K562 (cell line): ENCODE measurements at regions not wholly inside any gene's neighbourhood (a gene's known extent, or its start where the extent isn't known, plus 50 kb on each side); places are given as distances from the start of the nearest gene placed in this dataset.

Experiments used
- ATAC-seq: fragments of 200-7000 bp; cut with Tn5 transposase; 3 replicates; pipeline ENCODE4 v1.9.1; 2020; ENCODE audit warnings: moderate library complexity
- BruUV-seq: library from RNA; stranded (reverse); fragments of 400-500 nt; replicated peaks from 2 replicates; lab custom pipeline; 2021; lab: Mats Ljungman, UMichigan
- CTCF ChIA-PET: fragments of 300-600 bp; formaldehyde crosslinking; extraction: SDS; loops from one replicate; lab custom pipeline; 2021; ENCODE audit warnings: low intra/inter-chr PET ratio; lab: Yijun Ruan, JAX
- POLR2A ChIA-PET: fragments of 300-600, 350-650 bp; sonication (Branson Sonifier 250); formaldehyde crosslinking; extraction: SDS; loops from one replicate; lab custom pipeline; 2021; ENCODE audit warnings: antibody characterized with exemption, inconsistent platforms; lab: Yijun Ruan, JAX
- DNase-seq, 4 experiments: peaks; one replicate each; pipeline versions ENCODE4 v3.0.0 to v3.0.0-alpha.2; 2011 to 2018; ENCODE audit warnings: low spot score in 3 of 4, mixed read lengths in 3 of 4; ENCODE audit errors: extremely low read depth in 1 of 4
- FAIRE-seq: peaks from 2 replicates; lab custom pipeline; 2011; peaks lifted over from hg19 to GRCh38; lab: Jason Lieb, UNC
- H2AFZ ChIP-seq: 2 replicates; pipeline ENCODE4 v1.6.0; 2011; ENCODE audit warnings: low read depth, low read length, control low read depth, inconsistent platforms
- H3K27ac ChIP-seq: fragments of 200-600 bp; 3 replicates; pipeline ENCODE4 v1.8.0; 2011; ENCODE audit warnings: low read depth, mild to moderate bottlenecking, control low read depth, inconsistent platforms, low read length, moderate library complexity, mixed read lengths; ENCODE audit errors: extremely low read depth
- H3K27me3 ChIP-seq, 2 experiments: fragments of 300-600 bp in 1 of 2; 2 replicates in 1 of 2; 3 replicates in 1 of 2; pipeline versions ENCODE4 v1.6.0 to v1.8.0; 2011; ENCODE audit warnings: inconsistent platforms in 2 of 2, low read length in 2 of 2, mild to moderate bottlenecking in 1 of 2, mixed read lengths in 1 of 2, moderate library complexity in 1 of 2; ENCODE audit not compliant: control insufficient read depth in 2 of 2, insufficient read depth in 2 of 2
- H3K36me3 ChIP-seq: fragments of 300-600 bp; 3 replicates; pipeline ENCODE4 v1.8.0; 2011; ENCODE audit warnings: mild to moderate bottlenecking, low read length, inconsistent platforms; ENCODE audit not compliant: control insufficient read depth, insufficient read depth
- H3K4me1 ChIP-seq, 2 experiments: fragments of 200-600 bp in 1 of 2; replicated peaks in 1 of 2; 2 replicates in 1 of 2; 3 replicates in 1 of 2; pipeline versions ENCODE4 v1.5.1 to v1.8.0; 2011; ENCODE audit warnings: inconsistent platforms in 2 of 2, low read length in 2 of 2, mild to moderate bottlenecking in 1 of 2, mixed read lengths in 1 of 2, moderate library complexity in 1 of 2; ENCODE audit not compliant: control insufficient read depth in 2 of 2, insufficient read depth in 2 of 2
- H3K4me2 ChIP-seq: 2 replicates; pipeline ENCODE4 v1.6.1; 2011; ENCODE audit warnings: low read length, control low read depth, inconsistent platforms, mixed read lengths; ENCODE audit not compliant: insufficient read depth
- H3K4me3 ChIP-seq: fragments of 200-600 bp; sonication (generic), shearing (Covaris generic); 2 replicates; pipeline ENCODE4 v1.5.1; 2016; ENCODE audit warnings: control low read depth, inconsistent platforms
- H3K79me2 ChIP-seq: fragments of 200-600 bp; 3 replicates; pipeline ENCODE4 v1.8.0; 2011; ENCODE audit warnings: low read length, inconsistent platforms; ENCODE audit not compliant: control insufficient read depth, insufficient read depth
- H3K9ac ChIP-seq, 2 experiments: 2 replicates each; pipeline versions ENCODE4 v1.6.0 to v1.6.1; 2011; ENCODE audit warnings: low read depth in 2 of 2, low read length in 2 of 2, control low read depth in 1 of 2, inconsistent platforms in 1 of 2, mild to moderate bottlenecking in 1 of 2, mixed read lengths in 1 of 2; ENCODE audit not compliant: insufficient read depth in 1 of 2
- H3K9me1 ChIP-seq: one replicate; pipeline ENCODE4 v1.6.0; 2011; ENCODE audit warnings: inconsistent platforms, mild to moderate bottlenecking, low read length, moderate library complexity; ENCODE audit not compliant: control insufficient read depth, insufficient read depth
- H3K9me3 ChIP-seq: replicated peaks from 2 replicates; pipeline ENCODE4 v1.5.1; 2011; ENCODE audit warnings: low read depth, low read length, inconsistent platforms; ENCODE audit not compliant: control insufficient read depth, insufficient read depth
- H4K20me1 ChIP-seq: replicated peaks from 2 replicates; pipeline ENCODE4 v1.6.1; 2011; ENCODE audit warnings: low read length, inconsistent platforms, mixed read lengths; ENCODE audit not compliant: control insufficient read depth, insufficient read depth
- CCAR2 ChIP-seq: fragments of 200-400 bp; formaldehyde crosslinking; IDR thresholded peaks from 2 replicates; pipeline ENCODE4 v1.6.1; 2017; ENCODE audit warnings: mild to moderate bottlenecking, low read depth, low read length
- DPF2 ChIP-seq: fragments of 450-650 bp; IDR thresholded peaks from 2 replicates; pipeline ENCODE4 v1.6.1; 2016
- MNT ChIP-seq, 2 experiments: fragments of 450-650 bp; conservative IDR thresholded peaks; 2 replicates each; pipeline ENCODE4 v1.6.1; 2017; ENCODE audit warnings: mild to moderate bottlenecking in 2 of 2, moderate library complexity in 2 of 2
- RBM17 ChIP-seq: fragments of 200-400 bp; formaldehyde crosslinking; IDR thresholded peaks from 2 replicates; pipeline ENCODE4 v1.6.1; 2017; ENCODE audit warnings: low read depth, mild to moderate bottlenecking, low read length, borderline replicate concordance
- SNRNP70 ChIP-seq: fragments of 200-400 bp; formaldehyde crosslinking; optimal IDR thresholded peaks from 2 replicates; pipeline ENCODE3; 2017; ENCODE audit warnings: low read depth, low read length
- TAF7 ChIP-seq: fragments of 450-650 bp; IDR thresholded peaks from 2 replicates; pipeline ENCODE4 v1.6.1; 2016; ENCODE audit warnings: missing genetic modification characterization, missing compliant biosample characterization
- XRCC5 ChIP-seq: fragments of 200-400 bp; formaldehyde crosslinking; IDR thresholded peaks from 2 replicates; pipeline ENCODE4 v1.6.1; 2017; ENCODE audit warnings: low read depth, mild to moderate bottlenecking, low read length
- ZKSCAN8 ChIP-seq: fragments of 200-800 bp; sonication (Bioruptor generic); IDR thresholded peaks from 2 replicates; pipeline ENCODE4 v1.6.1; 2016; ENCODE audit warnings: missing genetic modification characterization, missing compliant biosample characterization
- ZNF232 ChIP-seq: sonication (generic); formaldehyde crosslinking; IDR thresholded peaks from 2 replicates; pipeline ENCODE4 v1.8.0; 2022; ENCODE audit warnings: mild to moderate bottlenecking, missing genetic modification reagents
- WGBS: fragments of 100-300 bp; shearing (Covaris generic); methylation state at CpG from one replicate; pipeline ENCODE4 v1.1.6; 2016; ENCODE audit warnings: low coverage, mixed read lengths; ENCODE audit not compliant: insufficient coverage; ENCODE audit errors: missing lambda C conversion rate; 5-methylcytosine and 5-hydroxymethylcytosine counted together
- in situ Hi-C: fragments of 300-500 bp; cut with MboI; formaldehyde crosslinking; loops from 4 replicates; pipeline ENCODE4 v1.15.0; 2018; ENCODE audit warnings: inconsistent platforms, mixed read lengths
- intact Hi-C: fragments of 100-400 bp; cut with micrococcal nuclease; formaldehyde crosslinking; loops from 2 replicates; pipeline ENCODE4 v1.14.2; 2022

- in situ Hi-C loops (no loop called here), intact Hi-C loops (no loop called here)
- FAIRE-seq (no peak), ATAC-seq (no peak), DNase-seq (no peak)
- H3K27me3 ChIP-seq: peaks cover 0 to 6% of the 10 kb centered on the region in 2 experiments; a peak in 1 of 5 replicates
- no peaks in the 10 kb centered on the region for H3K9me1 ChIP-seq
- no peaks in the 10 kb centered on the region for H3K9me3 ChIP-seq
- no peak overlapping the region for H2AFZ ChIP-seq
- no peak overlapping the region for H3K27ac ChIP-seq
- H3K4me2 ChIP-seq: no peak overlapping the region
- ChIA-PET CTCF (no interaction called here), POLR2A (interaction anchor here (0.6 kb wide), 1 partner anchor 108 kb away, joined by 3 read pairs; no protein-coding TSS in a partner anchor)
- BruUV-seq: no TSS peak
- no peaks in the 10 kb centered on the region for H3K36me3 ChIP-seq
- no peak overlapping the region for H3K9ac ChIP-seq
- no peaks in the 10 kb centered on the region for H3K4me1 ChIP-seq
- H3K4me3 ChIP-seq: no peak overlapping the region
- under 1% methylated on average over 11 of the region's 11 CpGs for WGBS
- H4K20me1 ChIP-seq: no peaks in the 10 kb centered on the region
- no peaks in the 10 kb centered on the region for H3K79me2 ChIP-seq
- no peak for TF ChIP-seq ZNF232
- no peak for TF ChIP-seq SNRNP70
Observed at GRCh38 chr18:76647322-76647721, 152.3 kb upstream of the ZNF516 start.

DNA sequence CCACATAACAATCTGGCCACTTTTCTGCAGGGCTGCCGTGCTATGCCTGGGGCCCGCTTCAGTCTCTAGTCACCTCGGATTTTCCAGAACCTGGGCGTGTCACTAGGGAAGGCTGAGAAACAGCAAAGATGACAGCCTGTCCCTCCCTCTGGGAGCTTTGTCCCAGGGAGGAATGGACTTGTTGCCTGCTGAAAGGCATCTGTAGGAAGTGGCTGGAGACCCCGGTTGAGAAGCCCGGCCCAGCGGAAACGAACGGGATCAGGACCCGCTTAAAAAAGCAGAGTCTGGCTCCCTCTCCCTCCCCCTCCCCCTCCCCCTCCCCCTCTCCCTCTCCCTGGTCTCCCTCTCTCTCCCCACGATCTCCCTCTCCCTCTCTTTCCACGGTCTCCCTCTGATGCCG is 149.5 kb upstream of the ZNF516 start:
- no peak overlapping the region for H2AFZ ChIP-seq
- TF ChIP-seq MNT (conservative IDR thresholded peaks at IDR 0.05): no peak
- TF ChIP-seq CCAR2: no peak
- no peak for TF ChIP-seq XRCC5
- TF ChIP-seq DPF2: no peak
- no peak for TF ChIP-seq RBM17
- no peak for TF ChIP-seq ZKSCAN8
- no peak for TF ChIP-seq TAF7 (tag)
- TF ChIP-seq, all 486 proteins: peak for 0
- FAIRE-seq: no peak

More for the DNA sequence above, 149.5 kb upstream of the ZNF516 start:
- Histone ChIP-seq H4K20me1 (no peaks in the 10 kb centered on the region), H3K4me3 (no peak overlapping the region), H3K4me1 (no peaks in the 10 kb centered on the region), H3K9me1 (no peaks in the 10 kb centered on the region), H3K27me3 (peaks cover 0 to 6% of the 10 kb centered on the region in 2 experiments; a peak in 1 of 5 replicates), H3K79me2 (no peaks in the 10 kb centered on the region), H3K4me2 (no peak overlapping the region), H3K9ac (no peak overlapping the region), H3K27ac (no peak overlapping the region), H3K9me3 (no peaks in the 10 kb centered on the region), H3K36me3 (no peaks in the 10 kb centered on the region)
- POLR2A ChIA-PET: no interaction called here
- WGBS: 0% methylated on average over 1 of the region's 13 CpGs
- no TSS peak for BruUV-seq
- intact Hi-C loops: no loop called here
- CTCF ChIA-PET: no interaction called here
- DNase-seq (no peak), ATAC-seq (no peak)
- in situ Hi-C loops: no loop called here
